Nephron (organoid): ENCODE measurements at regions not wholly inside any gene's neighbourhood (a gene's known extent, or its start where the extent isn't known, plus 50 kb on each side); places are given as distances from the start of the nearest gene placed in this dataset.
"Not testable (repeated sequence)": the region's sequence is repeated elsewhere in the genome, so short reads cannot be mapped to it uniquely, and the experiment has no call there.

Source experiments
- H3K27ac Mint-ChIP-seq, 3 experiments: 2 replicates each; pipeline ENCODE4 v1.8.0; 2020; ENCODE audit warnings: mixed read lengths in 3 of 3, mild to moderate bottlenecking in 2 of 3, moderate library complexity in 1 of 3
- H3K27me3 Mint-ChIP-seq: 2 replicates; pipeline ENCODE4 v1.8.0; 2021; ENCODE audit warnings: low read depth, mild to moderate bottlenecking, moderate library complexity, mixed read lengths
- H3K36me3 Mint-ChIP-seq: 2 replicates; pipeline ENCODE4 v1.8.0; 2020; ENCODE audit warnings: low read depth, mixed read lengths
- H3K4me1 Mint-ChIP-seq: 2 replicates; pipeline ENCODE4 v1.8.0; 2020; ENCODE audit warnings: mixed read lengths
- H3K4me3 Mint-ChIP-seq, 3 experiments: 2 replicates each; pipeline ENCODE4 v1.8.0; 2020; ENCODE audit warnings: mild to moderate bottlenecking in 3 of 3, mixed read lengths in 3 of 3, moderate library complexity in 2 of 3
- H3K9me3 Mint-ChIP-seq: 2 replicates; pipeline ENCODE4 v1.8.0; 2020; ENCODE audit warnings: mixed read lengths
- TF ChIP-seq, protein P1 (sequence below), 3 experiments: fragments of 200-600 bp; sonication (generic); IDR thresholded peaks; one replicate each; pipeline ENCODE4 v1.5.0; 2021; ENCODE audit warnings: antibody characterized with exemption in 3 of 3; ENCODE audit not compliant: unreplicated experiment in 3 of 3

DNA sequence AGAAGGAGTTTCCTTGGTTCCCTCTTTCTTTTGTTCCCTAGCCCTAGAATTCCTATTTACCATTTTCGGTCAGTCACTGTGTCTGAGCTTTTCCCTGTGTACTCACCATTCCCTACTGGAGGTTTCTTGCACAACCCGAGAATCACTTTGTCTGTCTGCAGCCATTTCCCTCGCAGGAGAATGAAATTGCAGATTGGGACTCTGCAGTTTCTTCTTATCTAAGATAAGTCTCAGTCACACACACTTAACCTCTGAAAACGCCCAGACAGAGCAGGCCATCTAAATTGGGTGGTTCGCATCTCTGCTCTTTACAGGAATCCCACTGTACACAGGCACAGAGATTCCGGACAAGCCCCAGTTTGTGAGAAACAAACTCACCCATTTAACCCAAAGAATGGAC is 58.6 kb upstream of the CNTNAP2 start:
- H3K9me3 Mint-ChIP-seq = no peaks in the 10 kb centered on the region
- no peak overlapping the region for H3K4me3 Mint-ChIP-seq
- H3K4me1 Mint-ChIP-seq = no peaks in the 10 kb centered on the region

DNA sequence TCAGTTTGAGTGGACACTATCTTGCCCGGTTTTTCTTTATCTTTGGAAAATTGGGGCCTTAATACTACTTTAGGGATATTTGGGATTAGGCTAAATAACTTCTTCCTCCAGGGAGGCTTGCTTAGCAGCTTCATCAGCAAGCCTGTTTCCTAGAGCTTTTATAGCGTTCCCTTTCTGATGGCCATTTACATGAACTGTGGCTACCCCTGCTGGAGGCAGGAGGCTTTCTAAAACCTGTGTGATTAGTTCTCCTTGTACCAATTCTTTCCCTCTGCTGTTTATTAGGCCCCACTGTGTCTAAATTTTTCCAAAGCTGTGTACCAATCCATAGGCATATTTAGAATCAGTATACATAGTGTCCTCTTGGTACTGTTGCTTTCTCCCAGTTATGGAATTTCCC is 61.7 kb upstream of the CNTNAP2 start:
- H3K9me3 Mint-ChIP-seq = no peaks in the 10 kb centered on the region
- H3K27me3 Mint-ChIP-seq = no peaks in the 10 kb centered on the region
- no peak overlapping the region for H3K4me3 Mint-ChIP-seq
- TF ChIP-seq, protein P1, sequence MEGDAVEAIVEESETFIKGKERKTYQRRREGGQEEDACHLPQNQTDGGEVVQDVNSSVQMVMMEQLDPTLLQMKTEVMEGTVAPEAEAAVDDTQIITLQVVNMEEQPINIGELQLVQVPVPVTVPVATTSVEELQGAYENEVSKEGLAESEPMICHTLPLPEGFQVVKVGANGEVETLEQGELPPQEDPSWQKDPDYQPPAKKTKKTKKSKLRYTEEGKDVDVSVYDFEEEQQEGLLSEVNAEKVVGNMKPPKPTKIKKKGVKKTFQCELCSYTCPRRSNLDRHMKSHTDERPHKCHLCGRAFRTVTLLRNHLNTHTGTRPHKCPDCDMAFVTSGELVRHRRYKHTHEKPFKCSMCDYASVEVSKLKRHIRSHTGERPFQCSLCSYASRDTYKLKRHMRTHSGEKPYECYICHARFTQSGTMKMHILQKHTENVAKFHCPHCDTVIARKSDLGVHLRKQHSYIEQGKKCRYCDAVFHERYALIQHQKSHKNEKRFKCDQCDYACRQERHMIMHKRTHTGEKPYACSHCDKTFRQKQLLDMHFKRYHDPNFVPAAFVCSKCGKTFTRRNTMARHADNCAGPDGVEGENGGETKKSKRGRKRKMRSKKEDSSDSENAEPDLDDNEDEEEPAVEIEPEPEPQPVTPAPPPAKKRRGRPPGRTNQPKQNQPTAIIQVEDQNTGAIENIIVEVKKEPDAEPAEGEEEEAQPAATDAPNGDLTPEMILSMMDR (IDR thresholded peaks at IDR 0.05; ENCODE audit: unreplicated experiment in 3 of 3) = no peak
- H3K36me3 Mint-ChIP-seq = no peaks in the 10 kb centered on the region
- no peaks in the 10 kb centered on the region for H3K4me1 Mint-ChIP-seq
- H3K27ac Mint-ChIP-seq = no peak overlapping the region

More for the DNA sequence above, 58.6 kb upstream of the CNTNAP2 start:
- no peak overlapping the region for H3K27ac Mint-ChIP-seq
- H3K27me3 Mint-ChIP-seq = no peaks in the 10 kb centered on the region
- TF ChIP-seq, protein P1 (IDR thresholded peaks at IDR 0.05; ENCODE audit: unreplicated experiment in 3 of 3) = no peak
- no peaks in the 10 kb centered on the region for H3K36me3 Mint-ChIP-seq

DNA sequence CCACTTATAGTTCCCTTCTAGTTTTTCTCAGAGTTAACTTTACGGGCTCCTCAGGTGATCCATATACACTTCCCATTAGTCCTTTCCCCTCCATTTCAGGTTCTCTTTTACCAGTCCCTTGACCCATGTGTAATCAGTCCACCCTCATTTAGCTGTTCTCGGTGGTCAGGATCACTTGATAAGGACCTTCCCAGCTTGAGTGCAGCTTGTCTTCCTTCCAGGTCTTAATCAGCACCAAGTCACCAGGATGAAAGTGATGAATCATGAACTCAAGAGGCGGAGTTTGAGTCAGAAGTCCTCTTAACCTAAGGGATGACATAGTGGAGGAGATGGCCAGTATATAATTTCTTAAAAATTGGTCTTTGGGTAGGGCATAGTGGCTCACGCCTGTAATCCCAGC is 63.1 kb upstream of the CNTNAP2 start:
- Mint-ChIP-seq H3K27me3 (no peaks in the 10 kb centered on the region), H3K36me3 (no peaks in the 10 kb centered on the region), H3K4me1 (no peaks in the 10 kb centered on the region), H3K4me3 (no peak overlapping the region), H3K9me3 (no peaks in the 10 kb centered on the region), H3K27ac (no peak overlapping the region)
- TF ChIP-seq, protein P1 (IDR thresholded peaks at IDR 0.05; ENCODE audit: unreplicated experiment in 3 of 3) = no peak

DNA sequence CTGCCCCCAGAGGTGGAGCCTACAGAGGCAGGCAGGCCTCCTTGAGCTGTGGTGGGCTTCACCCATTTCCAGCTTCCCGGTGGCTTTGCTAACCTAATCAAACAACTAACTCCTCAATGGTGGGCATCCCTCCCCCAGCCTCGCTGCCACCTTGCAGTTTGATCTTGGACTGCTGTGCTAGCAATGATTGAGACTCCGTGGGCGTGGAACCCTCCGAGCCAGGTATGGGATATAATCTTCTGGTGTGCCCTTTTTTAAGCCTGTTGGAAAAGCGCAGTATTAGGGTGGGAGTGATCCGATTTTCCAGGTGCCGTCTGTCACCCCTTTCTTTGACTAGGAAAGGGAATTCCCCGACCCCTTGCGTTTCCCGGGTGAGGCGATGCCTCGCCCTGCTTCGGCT is 73.3 kb upstream of the CNTNAP2 start:
- H3K27ac Mint-ChIP-seq, H3K27me3 Mint-ChIP-seq, H3K4me3 Mint-ChIP-seq, H3K36me3 Mint-ChIP-seq, H3K9me3 Mint-ChIP-seq, H3K4me1 Mint-ChIP-seq: not testable (repeated sequence)

DNA sequence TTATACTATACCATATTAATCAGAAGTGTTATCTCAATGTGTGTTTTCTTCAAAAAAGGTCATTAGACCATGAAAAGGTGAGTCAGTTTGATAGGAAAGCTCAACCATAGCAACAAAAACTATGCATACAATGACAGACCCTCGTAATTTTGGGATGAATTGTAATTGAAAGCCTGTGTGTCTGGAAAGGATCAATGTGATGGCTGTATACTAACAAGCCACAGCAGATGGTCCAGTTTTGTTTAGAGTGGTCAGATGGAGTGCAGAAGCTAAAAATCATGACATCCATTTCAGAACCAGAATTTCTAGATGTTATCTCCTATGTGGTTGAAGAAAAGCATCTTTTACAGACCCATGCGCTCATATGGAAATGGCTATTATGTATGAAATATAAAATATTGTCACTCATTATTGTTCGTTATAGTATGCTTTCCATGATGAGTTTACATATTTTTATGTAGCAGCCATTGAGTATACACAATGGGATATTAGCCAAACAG is 88.3 kb upstream of the CNTNAP2 start:
- H3K27me3 Mint-ChIP-seq = no peaks in the 10 kb centered on the region
- TF ChIP-seq, protein P1 (IDR thresholded peaks at IDR 0.05; ENCODE audit: unreplicated experiment in 3 of 3) = no peak
- H3K9me3 Mint-ChIP-seq = no peaks in the 10 kb centered on the region
- H3K4me3 Mint-ChIP-seq = no peak overlapping the region
- no peaks in the 10 kb centered on the region for H3K4me1 Mint-ChIP-seq
- H3K36me3 Mint-ChIP-seq = no peaks in the 10 kb centered on the region
- H3K27ac Mint-ChIP-seq = no peak overlapping the region

DNA sequence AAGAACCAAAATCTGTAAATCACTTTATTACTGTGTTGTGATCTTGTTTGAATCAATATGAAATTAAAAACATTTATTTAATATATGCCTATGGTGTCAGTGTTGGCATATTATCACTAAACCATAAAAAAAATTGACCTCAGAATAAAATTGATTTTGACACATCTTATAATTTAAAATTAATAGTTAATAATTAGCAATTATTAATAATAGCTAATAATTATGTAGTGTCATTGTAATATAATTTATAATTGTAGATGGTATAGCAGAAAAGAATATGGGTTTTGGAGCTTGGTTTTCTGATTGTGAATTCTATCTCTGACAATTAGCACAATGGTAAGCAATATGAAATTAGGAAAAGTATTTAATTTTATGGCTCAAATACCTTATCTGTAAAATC is 89.4 kb upstream of the CNTNAP2 start:
- TF ChIP-seq, protein P1 (IDR thresholded peaks at IDR 0.05; ENCODE audit: unreplicated experiment in 3 of 3) = no peak

More for the DNA sequence above, 89.4 kb upstream of the CNTNAP2 start:
- Mint-ChIP-seq H3K36me3 (no peaks in the 10 kb centered on the region), H3K27ac (no peak overlapping the region), H3K27me3 (no peaks in the 10 kb centered on the region), H3K9me3 (no peaks in the 10 kb centered on the region), H3K4me1 (no peaks in the 10 kb centered on the region), H3K4me3 (no peak overlapping the region)
